ENCODE measurements at regions not wholly inside any gene's neighbourhood (a gene's known extent, or its start where the extent isn't known, plus 50 kb on each side); places are given as distances from the start of the nearest gene placed in this dataset.

- peaks cover 3% of the 10 kb centered on the region for H3K4me1 ChIP-seq (ENCODE audit: insufficient read depth, low read length)
- H3K36me3 ChIP-seq (ENCODE audit: insufficient read depth, low read length), result no peaks in the 10 kb centered on the region
- no peaks in the 10 kb centered on the region for H3K27me3 ChIP-seq (ENCODE audit: insufficient read depth, low read length)
- H2AFZ ChIP-seq (ENCODE audit: low read depth, low read length), result no peak overlapping the region
- no peak overlapping the region for H3K4me3 ChIP-seq (ENCODE audit: low read length)
- H3K9me3 ChIP-seq (ENCODE audit: low read length), result no peaks in the 10 kb centered on the region
Measured at GRCh38 chr7:52794621-52795020, 240.8 kb upstream of the POM121L12 start.

GRCh38 chr7:52791176-52791700, 244.2 kb upstream of the POM121L12 start:
- no peak overlapping the region for H2AFZ ChIP-seq (ENCODE audit: low read depth, low read length)
- H3K4me3 ChIP-seq (ENCODE audit: low read length), result no peak overlapping the region
- H3K36me3 ChIP-seq (ENCODE audit: insufficient read depth, low read length), result no peaks in the 10 kb centered on the region
- H3K9me3 ChIP-seq (ENCODE audit: low read length), result no peaks in the 10 kb centered on the region
- no peaks in the 10 kb centered on the region for H3K4me1 ChIP-seq (ENCODE audit: insufficient read depth, low read length)
- H3K27me3 ChIP-seq (ENCODE audit: insufficient read depth, low read length), result no peaks in the 10 kb centered on the region

- Histone ChIP-seq H3K4me1 (ENCODE audit: insufficient read depth, low read length) (no peaks in the 10 kb centered on the region), H3K27me3 (ENCODE audit: insufficient read depth, low read length) (no peaks in the 10 kb centered on the region), H3K4me3 (ENCODE audit: low read length) (no peak overlapping the region), H3K36me3 (ENCODE audit: insufficient read depth, low read length) (no peaks in the 10 kb centered on the region), H2AFZ (ENCODE audit: low read depth, low read length) (no peak overlapping the region), H3K9me3 (ENCODE audit: low read length) (no peaks in the 10 kb centered on the region)
Measured at GRCh38 chr7:52786174-52786573, 249.3 kb upstream of the POM121L12 start.

GRCh38 chr7:52782348-52782747, 253.1 kb upstream of the POM121L12 start:
- no peak overlapping the region for H3K4me3 ChIP-seq (ENCODE audit: low read length)
- no peaks in the 10 kb centered on the region for H3K4me1 ChIP-seq (ENCODE audit: insufficient read depth, low read length)
- no peak overlapping the region for H2AFZ ChIP-seq (ENCODE audit: low read depth, low read length)
- H3K9me3 ChIP-seq (ENCODE audit: low read length), result no peaks in the 10 kb centered on the region
- H3K27me3 ChIP-seq (ENCODE audit: insufficient read depth, low read length), result no peaks in the 10 kb centered on the region
- no peaks in the 10 kb centered on the region for H3K36me3 ChIP-seq (ENCODE audit: insufficient read depth, low read length)

- no peaks in the 10 kb centered on the region for H3K36me3 ChIP-seq (ENCODE audit: insufficient read depth, low read length)
- no peaks in the 10 kb centered on the region for H3K27me3 ChIP-seq (ENCODE audit: insufficient read depth, low read length)
- no peaks in the 10 kb centered on the region for H3K9me3 ChIP-seq (ENCODE audit: low read length)
- no peak overlapping the region for H2AFZ ChIP-seq (ENCODE audit: low read depth, low read length)
- H3K4me1 ChIP-seq (ENCODE audit: insufficient read depth, low read length), result no peaks in the 10 kb centered on the region
- H3K4me3 ChIP-seq (ENCODE audit: low read length), result no peak overlapping the region
Measured at GRCh38 chr7:52781250-52781649, 254.2 kb upstream of the POM121L12 start.

GRCh38 chr7:52779004-52779403, 256.4 kb upstream of the POM121L12 start:
- Histone ChIP-seq H3K9me3 (ENCODE audit: low read length) (no peaks in the 10 kb centered on the region), H3K4me1 (ENCODE audit: insufficient read depth, low read length) (no peaks in the 10 kb centered on the region), H3K36me3 (ENCODE audit: insufficient read depth, low read length) (no peaks in the 10 kb centered on the region), H3K27me3 (ENCODE audit: insufficient read depth, low read length) (no peaks in the 10 kb centered on the region), H2AFZ (ENCODE audit: low read depth, low read length) (no peak overlapping the region), H3K4me3 (ENCODE audit: low read length) (no peak overlapping the region)

GRCh38 chr7:52777051-52777822, 258.2 kb upstream of the POM121L12 start:
- Histone ChIP-seq H3K27me3 (ENCODE audit: insufficient read depth, low read length) (no peaks in the 10 kb centered on the region), H3K4me1 (ENCODE audit: insufficient read depth, low read length) (no peaks in the 10 kb centered on the region), H2AFZ (ENCODE audit: low read depth, low read length) (no peak overlapping the region), H3K9me3 (ENCODE audit: low read length) (no peaks in the 10 kb centered on the region), H3K4me3 (ENCODE audit: low read length) (no peak overlapping the region), H3K36me3 (ENCODE audit: insufficient read depth, low read length) (no peaks in the 10 kb centered on the region)

GRCh38 chr7:52775876-52776275, 259.6 kb upstream of the POM121L12 start:
- H2AFZ ChIP-seq (ENCODE audit: low read depth, low read length), result no peak overlapping the region
- H3K36me3 ChIP-seq (ENCODE audit: insufficient read depth, low read length), result no peaks in the 10 kb centered on the region
- H3K9me3 ChIP-seq (ENCODE audit: low read length), result no peaks in the 10 kb centered on the region
- H3K4me1 ChIP-seq (ENCODE audit: insufficient read depth, low read length), result no peaks in the 10 kb centered on the region
- no peaks in the 10 kb centered on the region for H3K27me3 ChIP-seq (ENCODE audit: insufficient read depth, low read length)
- no peak overlapping the region for H3K4me3 ChIP-seq (ENCODE audit: low read length)

- no peak overlapping the region for H3K4me3 ChIP-seq (ENCODE audit: low read length)
- H3K9me3 ChIP-seq (ENCODE audit: low read length), result no peaks in the 10 kb centered on the region
- no peak overlapping the region for H2AFZ ChIP-seq (ENCODE audit: low read depth, low read length)
- H3K27me3 ChIP-seq (ENCODE audit: insufficient read depth, low read length), result no peaks in the 10 kb centered on the region
- no peaks in the 10 kb centered on the region for H3K36me3 ChIP-seq (ENCODE audit: insufficient read depth, low read length)
- H3K4me1 ChIP-seq (ENCODE audit: insufficient read depth, low read length), result no peaks in the 10 kb centered on the region
Measured at GRCh38 chr7:52771177-52771576, 264.3 kb upstream of the POM121L12 start.

GRCh38 chr7:52764492-52765169, 270.8 kb upstream of the POM121L12 start:
- no peaks in the 10 kb centered on the region for H3K36me3 ChIP-seq (ENCODE audit: insufficient read depth, low read length)
- no peaks in the 10 kb centered on the region for H3K9me3 ChIP-seq (ENCODE audit: low read length)
- no peaks in the 10 kb centered on the region for H3K4me1 ChIP-seq (ENCODE audit: insufficient read depth, low read length)
- H3K27me3 ChIP-seq (ENCODE audit: insufficient read depth, low read length), result no peaks in the 10 kb centered on the region
- no peak overlapping the region for H2AFZ ChIP-seq (ENCODE audit: low read depth, low read length)
- no peak overlapping the region for H3K4me3 ChIP-seq (ENCODE audit: low read length)

GRCh38 chr7:52758356-52758755, 277.1 kb upstream of the POM121L12 start:
- Histone ChIP-seq H3K36me3 (ENCODE audit: insufficient read depth, low read length) (no peaks in the 10 kb centered on the region), H3K9me3 (ENCODE audit: low read length) (no peaks in the 10 kb centered on the region), H3K4me3 (ENCODE audit: low read length) (no peak overlapping the region), H3K4me1 (ENCODE audit: insufficient read depth, low read length) (no peaks in the 10 kb centered on the region), H2AFZ (ENCODE audit: low read depth, low read length) (no peak overlapping the region), H3K27me3 (ENCODE audit: insufficient read depth, low read length) (no peaks in the 10 kb centered on the region)

- Histone ChIP-seq H3K36me3 (ENCODE audit: insufficient read depth, low read length) (no peaks in the 10 kb centered on the region), H3K27me3 (ENCODE audit: insufficient read depth, low read length) (no peaks in the 10 kb centered on the region), H2AFZ (ENCODE audit: low read depth, low read length) (no peak overlapping the region), H3K9me3 (ENCODE audit: low read length) (no peaks in the 10 kb centered on the region), H3K4me3 (ENCODE audit: low read length) (no peak overlapping the region), H3K4me1 (ENCODE audit: insufficient read depth, low read length) (no peaks in the 10 kb centered on the region)
Measured at GRCh38 chr7:52753855-52754254, 281.6 kb upstream of the POM121L12 start.

GRCh38 chr7:52752891-52753290, 282.5 kb upstream of the POM121L12 start:
- Histone ChIP-seq H3K4me1 (ENCODE audit: insufficient read depth, low read length) (peaks cover 3% of the 10 kb centered on the region), H3K36me3 (ENCODE audit: insufficient read depth, low read length) (no peaks in the 10 kb centered on the region), H3K9me3 (ENCODE audit: low read length) (no peaks in the 10 kb centered on the region), H3K4me3 (ENCODE audit: low read length) (no peak overlapping the region), H2AFZ (ENCODE audit: low read depth, low read length) (no peak overlapping the region), H3K27me3 (ENCODE audit: insufficient read depth, low read length) (no peaks in the 10 kb centered on the region)
